ENCODE measurements at regions not wholly inside any gene's neighbourhood (a gene's known extent, or its start where the extent isn't known, plus 50 kb on each side); places are given as distances from the start of the nearest gene placed in this dataset.

DNA sequence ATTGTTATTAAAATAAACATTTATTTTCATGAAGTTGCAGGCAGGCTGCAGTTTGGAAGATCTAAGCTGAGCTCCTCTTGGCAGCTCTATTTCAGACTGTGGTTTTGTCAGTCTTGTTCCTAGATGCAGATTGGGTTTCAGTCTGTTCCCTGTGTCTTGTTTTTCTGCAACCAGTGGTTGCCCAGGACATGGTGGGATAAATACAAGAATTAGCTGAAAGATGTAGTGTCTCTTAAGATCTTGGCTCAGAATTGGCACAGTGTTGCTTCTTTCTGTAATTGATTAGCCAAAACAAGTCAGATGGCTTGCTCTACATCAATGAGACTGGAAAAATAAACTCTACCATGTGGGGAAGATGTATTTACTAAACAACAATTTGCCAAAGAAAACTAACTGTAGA, 283.0 kb upstream of the BOD1L1 start:
- no peak overlapping the region for H3K27ac Mint-ChIP-seq
- ATAC-seq (no peak), DNase-seq (no peak)
- H3K36me3 Mint-ChIP-seq, result no peaks in the 10 kb centered on the region
- Histone ChIP-seq H3K9me3 (ENCODE audit: control insufficient read depth, insufficient read depth, low read length) (no peaks in the 10 kb centered on the region), H3K27me3 (ENCODE audit: control insufficient read depth, insufficient read depth, low read length) (no peaks in the 10 kb centered on the region), H3K27ac (ENCODE audit: low read length) (no peak overlapping the region), H3K4me1 (ENCODE audit: control insufficient read depth, insufficient read depth, low read length) (no peaks in the 10 kb centered on the region), H3K4me3 (ENCODE audit: low read length) (no peak overlapping the region), H3K36me3 (ENCODE audit: control insufficient read depth, insufficient read depth, low read length) (no peaks in the 10 kb centered on the region)
- H3K4me1 Mint-ChIP-seq, result no peaks in the 10 kb centered on the region
- peaks cover 0 to 2% of the 10 kb centered on the region in 2 donors for H3K27me3 Mint-ChIP-seq (ENCODE audit: low read depth in 2 of 2)
- H3K4me3 Mint-ChIP-seq, result no peak overlapping the region
- intact Hi-C loops (cut with micrococcal nuclease), result no loop called here
- no peaks in the 10 kb centered on the region for H3K9me3 Mint-ChIP-seq
- TF ChIP-seq, protein P1, sequence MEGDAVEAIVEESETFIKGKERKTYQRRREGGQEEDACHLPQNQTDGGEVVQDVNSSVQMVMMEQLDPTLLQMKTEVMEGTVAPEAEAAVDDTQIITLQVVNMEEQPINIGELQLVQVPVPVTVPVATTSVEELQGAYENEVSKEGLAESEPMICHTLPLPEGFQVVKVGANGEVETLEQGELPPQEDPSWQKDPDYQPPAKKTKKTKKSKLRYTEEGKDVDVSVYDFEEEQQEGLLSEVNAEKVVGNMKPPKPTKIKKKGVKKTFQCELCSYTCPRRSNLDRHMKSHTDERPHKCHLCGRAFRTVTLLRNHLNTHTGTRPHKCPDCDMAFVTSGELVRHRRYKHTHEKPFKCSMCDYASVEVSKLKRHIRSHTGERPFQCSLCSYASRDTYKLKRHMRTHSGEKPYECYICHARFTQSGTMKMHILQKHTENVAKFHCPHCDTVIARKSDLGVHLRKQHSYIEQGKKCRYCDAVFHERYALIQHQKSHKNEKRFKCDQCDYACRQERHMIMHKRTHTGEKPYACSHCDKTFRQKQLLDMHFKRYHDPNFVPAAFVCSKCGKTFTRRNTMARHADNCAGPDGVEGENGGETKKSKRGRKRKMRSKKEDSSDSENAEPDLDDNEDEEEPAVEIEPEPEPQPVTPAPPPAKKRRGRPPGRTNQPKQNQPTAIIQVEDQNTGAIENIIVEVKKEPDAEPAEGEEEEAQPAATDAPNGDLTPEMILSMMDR (IDR thresholded peaks at IDR 0.05), result no peak

DNA sequence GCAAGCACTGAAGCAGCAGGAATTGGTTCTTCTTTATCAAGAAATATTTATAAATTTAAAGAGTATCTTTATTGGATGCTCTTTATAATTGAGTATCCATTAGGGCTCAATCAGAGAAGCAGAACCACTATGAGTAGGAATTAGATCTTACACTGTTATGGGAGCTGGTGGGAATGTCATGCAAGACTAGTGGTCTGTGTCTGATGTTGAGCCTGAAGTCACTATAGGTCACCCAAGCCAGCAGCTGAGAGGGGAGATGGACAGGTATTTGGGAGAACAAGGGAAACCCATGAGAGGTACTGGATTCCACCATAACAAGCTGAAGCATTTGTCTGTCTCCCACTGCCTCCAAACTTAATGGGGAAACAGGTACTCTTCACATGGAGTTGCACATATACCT, 283.7 kb upstream of the BOD1L1 start:
- Mint-ChIP-seq H3K36me3 (no peaks in the 10 kb centered on the region), H3K27ac (no peak overlapping the region), H3K4me1 (no peaks in the 10 kb centered on the region), H3K4me3 (no peak overlapping the region), H3K9me3 (no peaks in the 10 kb centered on the region), H3K27me3 (ENCODE audit: low read depth in 2 of 2) (peaks cover 0 to 2% of the 10 kb centered on the region in 2 donors)
- Histone ChIP-seq H3K27me3 (ENCODE audit: control insufficient read depth, insufficient read depth, low read length) (no peaks in the 10 kb centered on the region), H3K9me3 (ENCODE audit: control insufficient read depth, insufficient read depth, low read length) (no peaks in the 10 kb centered on the region), H3K4me1 (ENCODE audit: control insufficient read depth, insufficient read depth, low read length) (no peaks in the 10 kb centered on the region), H3K4me3 (ENCODE audit: low read length) (no peak overlapping the region), H3K27ac (ENCODE audit: low read length) (no peak overlapping the region), H3K36me3 (ENCODE audit: control insufficient read depth, insufficient read depth, low read length) (no peaks in the 10 kb centered on the region)
- TF ChIP-seq, protein P1 (IDR thresholded peaks at IDR 0.05), result no peak
- ATAC-seq (no peak), DNase-seq (no peak)
- intact Hi-C loops (cut with micrococcal nuclease), result no loop called here

DNA sequence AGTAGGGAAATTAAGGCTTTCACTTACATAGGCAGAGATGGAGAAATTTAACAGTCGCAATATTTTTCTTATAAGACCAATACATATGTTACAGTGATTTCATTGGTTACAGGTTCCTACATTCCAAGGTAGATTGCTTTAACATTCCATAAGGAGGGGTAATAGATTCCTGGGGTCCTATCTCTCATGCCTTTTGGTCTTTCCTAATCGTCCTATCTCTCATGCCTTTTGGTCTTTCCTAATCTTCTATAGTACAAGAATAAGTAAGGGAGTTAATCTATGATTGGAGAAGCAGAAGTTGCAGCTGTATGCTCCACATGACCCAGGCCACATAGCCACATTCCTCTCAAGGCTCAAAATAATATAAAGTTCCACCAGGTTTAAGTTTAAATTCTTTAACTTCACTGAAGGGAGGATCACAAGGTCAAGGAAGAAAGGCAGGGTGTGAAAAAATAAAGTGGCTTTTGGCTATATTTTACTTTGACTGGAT, 285.0 kb upstream of the BOD1L1 start:
- H3K4me3 ChIP-seq (ENCODE audit: low read length), result no peak overlapping the region
- H3K9me3 Mint-ChIP-seq, result no peaks in the 10 kb centered on the region
- TF ChIP-seq, protein P1 (IDR thresholded peaks at IDR 0.05), result no peak
- ATAC-seq, result no peak
- intact Hi-C loops (cut with micrococcal nuclease), result no loop called here
- H3K4me1 ChIP-seq (ENCODE audit: control insufficient read depth, insufficient read depth, low read length), result no peaks in the 10 kb centered on the region
- no CpG with 5 or more reads among the region's 2 CpGs for WGBS (ENCODE audit: insufficient coverage)
- H3K27ac ChIP-seq (ENCODE audit: low read length), result no peak overlapping the region
- H3K9me3 ChIP-seq (ENCODE audit: control insufficient read depth, insufficient read depth, low read length), result no peaks in the 10 kb centered on the region
- H3K36me3 ChIP-seq (ENCODE audit: control insufficient read depth, insufficient read depth, low read length), result no peaks in the 10 kb centered on the region
- DNase-seq, result no peak
- no peaks in the 10 kb centered on the region for H3K4me1 Mint-ChIP-seq
- H3K27me3 Mint-ChIP-seq (ENCODE audit: low read depth in 2 of 2), result peaks cover 0 to 2% of the 10 kb centered on the region in 2 donors
- no peak overlapping the region for H3K27ac Mint-ChIP-seq
- no peaks in the 10 kb centered on the region for H3K27me3 ChIP-seq (ENCODE audit: control insufficient read depth, insufficient read depth, low read length)
- H3K36me3 Mint-ChIP-seq, result no peaks in the 10 kb centered on the region
- no peak overlapping the region for H3K4me3 Mint-ChIP-seq

DNA sequence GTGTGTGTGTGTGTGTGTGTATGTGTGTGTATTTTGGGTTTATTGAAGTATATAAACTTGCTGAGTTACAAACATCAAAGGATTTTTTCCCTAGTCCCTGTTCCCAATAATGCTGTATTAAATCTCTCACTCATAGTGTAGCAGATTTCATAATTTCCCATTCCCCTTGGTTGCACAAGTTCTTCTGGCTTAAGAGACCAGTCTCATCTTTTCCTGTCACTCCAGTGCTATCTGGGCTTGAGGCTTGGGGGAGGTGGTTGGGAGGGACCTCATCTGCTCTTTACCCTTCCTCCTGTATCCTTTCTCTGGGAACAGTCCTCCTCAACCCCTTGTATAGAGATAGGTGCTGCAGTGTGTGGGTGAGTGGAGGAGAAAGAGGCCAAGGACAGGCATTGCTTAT, 285.4 kb upstream of the BOD1L1 start:
- intact Hi-C loops (cut with micrococcal nuclease), result no loop called here

More for the DNA sequence above, 285.4 kb upstream of the BOD1L1 start:
- TF ChIP-seq, protein P1 (IDR thresholded peaks at IDR 0.05), result no peak
- H3K27ac Mint-ChIP-seq, result no peak overlapping the region
- no peaks in the 10 kb centered on the region for H3K4me1 Mint-ChIP-seq
- peaks cover 0 to 2% of the 10 kb centered on the region in 2 donors for H3K27me3 Mint-ChIP-seq (ENCODE audit: low read depth in 2 of 2)
- Histone ChIP-seq H3K4me1 (ENCODE audit: control insufficient read depth, insufficient read depth, low read length) (no peaks in the 10 kb centered on the region), H3K36me3 (ENCODE audit: control insufficient read depth, insufficient read depth, low read length) (no peaks in the 10 kb centered on the region), H3K9me3 (ENCODE audit: control insufficient read depth, insufficient read depth, low read length) (no peaks in the 10 kb centered on the region), H3K27me3 (ENCODE audit: control insufficient read depth, insufficient read depth, low read length) (no peaks in the 10 kb centered on the region), H3K27ac (ENCODE audit: low read length) (no peak overlapping the region), H3K4me3 (ENCODE audit: low read length) (no peak overlapping the region)
- H3K4me3 Mint-ChIP-seq, result no peak overlapping the region
- DNase-seq, result no peak
- ATAC-seq, result no peak
- no peaks in the 10 kb centered on the region for H3K9me3 Mint-ChIP-seq
- H3K36me3 Mint-ChIP-seq, result no peaks in the 10 kb centered on the region

All from natural killer cell (primary cell).